ENCODE measurements at regions not wholly inside any gene's neighbourhood (a gene's known extent, or its start where the extent isn't known, plus 50 kb on each side); places are given as distances from the start of the nearest gene placed in this dataset.

GRCh38 chr9:31520301-31521085 lies 864.0 kb upstream of the ACO1 start:
- TF ChIP-seq RAD21 (IDR thresholded peaks at IDR 0.05; ENCODE audit: low read depth) = no peak
- no peak for TF ChIP-seq REST (IDR thresholded peaks at IDR 0.05; ENCODE audit: low read depth)
- TF ChIP-seq, protein P1, sequence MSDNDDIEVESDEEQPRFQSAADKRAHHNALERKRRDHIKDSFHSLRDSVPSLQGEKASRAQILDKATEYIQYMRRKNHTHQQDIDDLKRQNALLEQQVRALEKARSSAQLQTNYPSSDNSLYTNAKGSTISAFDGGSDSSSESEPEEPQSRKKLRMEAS (IDR thresholded peaks at IDR 0.05) = no peak
- no peak for TF ChIP-seq POLR2AphosphoS5 (IDR thresholded peaks at IDR 0.05; ENCODE audit: low read depth, low read length)
- TF ChIP-seq TCF7L2 (IDR thresholded peaks at IDR 0.05; ENCODE audit: borderline replicate concordance, extremely low read depth, insufficient read depth, insufficient read length) = no peak
- no peak for TF ChIP-seq CBX3 (IDR thresholded peaks at IDR 0.05; ENCODE audit: low read depth)
- no peak for TF ChIP-seq EZH2phosphoT487 (IDR thresholded peaks at IDR 0.05; ENCODE audit: borderline replicate concordance)
- no peak for TF ChIP-seq EGR1 (IDR thresholded peaks at IDR 0.05; ENCODE audit: low read depth)
- TF ChIP-seq SIN3A (IDR thresholded peaks at IDR 0.05; ENCODE audit: low read depth) = no peak
- TF ChIP-seq ZBTB33 (IDR thresholded peaks at IDR 0.05; ENCODE audit: extremely low read depth, insufficient replicate concordance, low read length) = no peak
- H3K27ac ChIP-seq (ENCODE audit: low read depth, low read length) = no peak overlapping the region
- H4K20me1 ChIP-seq (ENCODE audit: insufficient read depth) = no peaks in the 10 kb centered on the region
- RAD21 ChIA-PET (ENCODE audit: low non-redundant PET in 1 of 2, low total read pairs in 2 of 2, uncharacterized antibody in 2 of 2, unreplicated experiment in 2 of 2) = no interaction called here
- no peaks in the 10 kb centered on the region for H3K79me2 ChIP-seq (ENCODE audit: insufficient read depth, low read length)
- no peak overlapping the region for H3K4me3 ChIP-seq (replicated peaks in 1 of 2; ENCODE audit: low read depth in 1 of 2, low read length in 2 of 2)
- H3K9me3 ChIP-seq (ENCODE audit: control insufficient read depth in 1 of 2, insufficient read depth in 1 of 2, low read depth in 1 of 2, low read length in 2 of 2) = no peaks in the 10 kb centered on the region; a peak in 1 of 4 replicates
- no peaks in the 10 kb centered on the region for H3K27me3 ChIP-seq (ENCODE audit: insufficient read depth, low read length)
- no peaks in the 10 kb centered on the region for H3K9me2 ChIP-seq (ENCODE audit: insufficient read depth)
- H3K4me1 ChIP-seq (ENCODE audit: control insufficient read depth in 1 of 2, insufficient read depth in 2 of 2, low read length in 2 of 2) = no peaks in the 10 kb centered on the region
- H3K9ac ChIP-seq (ENCODE audit: low read length) = no peak overlapping the region
- no peak overlapping the region for H2AFZ ChIP-seq (ENCODE audit: low read depth, low read length, poor library complexity, severe bottlenecking)
- H3K36me3 ChIP-seq (ENCODE audit: control insufficient read depth in 1 of 2, insufficient read depth in 2 of 2, low read length in 2 of 2) = no peaks in the 10 kb centered on the region
- CTCF ChIA-PET = no interaction called here
- DNase-seq (ENCODE audit: low read depth, low spot score) = no peak
- no TSS peak for BruUV-seq (replicated peaks)
- intact Hi-C loops (cut with micrococcal nuclease) = no loop called here
- H3K4me2 ChIP-seq (ENCODE audit: low read length) = no peak overlapping the region
- POLR2A ChIA-PET = no interaction called here
- ATAC-seq = no peak
